ENCODE measurements at regions not wholly inside any gene's neighbourhood (a gene's known extent, or its start where the extent isn't known, plus 50 kb on each side); places are given as distances from the start of the nearest gene placed in this dataset.

DNA sequence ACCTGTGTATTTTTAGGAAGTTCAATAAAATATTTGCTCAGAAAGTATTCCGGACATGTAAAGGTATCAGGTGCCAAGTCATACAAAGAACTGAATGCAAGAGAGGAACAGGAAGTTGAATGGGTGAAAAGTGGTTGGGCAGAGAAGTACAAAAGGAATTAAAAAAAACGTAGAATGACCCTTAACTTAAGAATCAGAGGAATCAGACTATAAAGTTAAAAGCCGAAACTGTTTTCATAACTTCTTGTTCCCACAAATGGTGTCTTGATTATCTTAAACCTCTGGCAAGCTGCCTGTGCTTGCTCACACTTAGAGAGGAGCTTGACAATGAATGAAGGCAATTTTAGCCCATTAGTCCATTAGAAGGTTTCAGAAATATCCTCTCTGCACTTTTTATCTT, 81.6 kb upstream of the HHIP start:
- no peak for TF ChIP-seq YY1 (IDR thresholded peaks at IDR 0.05; ENCODE audit: low read depth)
- TF ChIP-seq, protein P1, sequence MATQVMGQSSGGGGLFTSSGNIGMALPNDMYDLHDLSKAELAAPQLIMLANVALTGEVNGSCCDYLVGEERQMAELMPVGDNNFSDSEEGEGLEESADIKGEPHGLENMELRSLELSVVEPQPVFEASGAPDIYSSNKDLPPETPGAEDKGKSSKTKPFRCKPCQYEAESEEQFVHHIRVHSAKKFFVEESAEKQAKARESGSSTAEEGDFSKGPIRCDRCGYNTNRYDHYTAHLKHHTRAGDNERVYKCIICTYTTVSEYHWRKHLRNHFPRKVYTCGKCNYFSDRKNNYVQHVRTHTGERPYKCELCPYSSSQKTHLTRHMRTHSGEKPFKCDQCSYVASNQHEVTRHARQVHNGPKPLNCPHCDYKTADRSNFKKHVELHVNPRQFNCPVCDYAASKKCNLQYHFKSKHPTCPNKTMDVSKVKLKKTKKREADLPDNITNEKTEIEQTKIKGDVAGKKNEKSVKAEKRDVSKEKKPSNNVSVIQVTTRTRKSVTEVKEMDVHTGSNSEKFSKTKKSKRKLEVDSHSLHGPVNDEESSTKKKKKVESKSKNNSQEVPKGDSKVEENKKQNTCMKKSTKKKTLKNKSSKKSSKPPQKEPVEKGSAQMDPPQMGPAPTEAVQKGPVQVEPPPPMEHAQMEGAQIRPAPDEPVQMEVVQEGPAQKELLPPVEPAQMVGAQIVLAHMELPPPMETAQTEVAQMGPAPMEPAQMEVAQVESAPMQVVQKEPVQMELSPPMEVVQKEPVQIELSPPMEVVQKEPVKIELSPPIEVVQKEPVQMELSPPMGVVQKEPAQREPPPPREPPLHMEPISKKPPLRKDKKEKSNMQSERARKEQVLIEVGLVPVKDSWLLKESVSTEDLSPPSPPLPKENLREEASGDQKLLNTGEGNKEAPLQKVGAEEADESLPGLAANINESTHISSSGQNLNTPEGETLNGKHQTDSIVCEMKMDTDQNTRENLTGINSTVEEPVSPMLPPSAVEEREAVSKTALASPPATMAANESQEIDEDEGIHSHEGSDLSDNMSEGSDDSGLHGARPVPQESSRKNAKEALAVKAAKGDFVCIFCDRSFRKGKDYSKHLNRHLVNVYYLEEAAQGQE (IDR thresholded peaks at IDR 0.05; ENCODE audit: low read depth) = no peak
- TF ChIP-seq RAD21 (IDR thresholded peaks at IDR 0.05; ENCODE audit: low read depth) = no peak
- TF ChIP-seq CREB1 (IDR thresholded peaks at IDR 0.05; ENCODE audit: low read depth) = no peak
- TF ChIP-seq EP300 (IDR thresholded peaks at IDR 0.05; ENCODE audit: borderline replicate concordance) = no peak
- no peak for TF ChIP-seq TEAD4 (IDR thresholded peaks at IDR 0.05)
- TF ChIP-seq TAF1 (IDR thresholded peaks at IDR 0.05; ENCODE audit: low read depth) = no peak
- no peak for TF ChIP-seq USF1 (IDR thresholded peaks at IDR 0.05)
- no peak for TF ChIP-seq TCF12 (IDR thresholded peaks at IDR 0.05; ENCODE audit: low read depth)
